WERI-Rb-1 (cell line): ENCODE measurements at regions not wholly inside any gene's neighbourhood (a gene's known extent, or its start where the extent isn't known, plus 50 kb on each side); places are given as distances from the start of the nearest gene placed in this dataset.
"Not testable (repeated sequence)": the region's sequence is repeated elsewhere in the genome, so short reads cannot be mapped to it uniquely, and the experiment has no call there.

Source experiments
- DNase-seq: peaks from one replicate; pipeline ENCODE4 v3.0.0-alpha.2; 2020
- H3K27ac ChIP-seq: fragments of 250-450 bp; sonication (Bioruptor Pico); 2 replicates; pipeline ENCODE4 v1.5.1; 2020; ENCODE audit warnings: mild to moderate bottlenecking, moderate library complexity
- H3K27me3 ChIP-seq: fragments of 250-450 bp; sonication (Bioruptor Pico); 2 replicates; pipeline ENCODE4 v1.5.1; 2021; ENCODE audit warnings: mild to moderate bottlenecking, low read depth, moderate library complexity; ENCODE audit not compliant: insufficient read depth, severe bottlenecking
- H3K36me3 ChIP-seq: fragments of 250-450 bp; sonication (Bioruptor Pico); 2 replicates; pipeline ENCODE4 v1.5.1; 2020; ENCODE audit warnings: mild to moderate bottlenecking, moderate library complexity
- H3K4me3 ChIP-seq: 2 replicates; pipeline ENCODE4 v1.5.1; 2011; ENCODE audit warnings: low read depth, mild to moderate bottlenecking, control low read depth, low read length
- H3K9me3 ChIP-seq: fragments of 250-450 bp; sonication (Bioruptor Pico); 2 replicates; pipeline ENCODE4 v1.5.1; 2021; ENCODE audit warnings: mild to moderate bottlenecking, moderate library complexity; ENCODE audit not compliant: severe bottlenecking
- TF ChIP-seq, protein P1 (sequence below): IDR thresholded peaks from 2 replicates; pipeline ENCODE4 v1.5.1; 2011; ENCODE audit warnings: low read depth, mild to moderate bottlenecking, control low read depth, inconsistent platforms, low read length

DNA sequence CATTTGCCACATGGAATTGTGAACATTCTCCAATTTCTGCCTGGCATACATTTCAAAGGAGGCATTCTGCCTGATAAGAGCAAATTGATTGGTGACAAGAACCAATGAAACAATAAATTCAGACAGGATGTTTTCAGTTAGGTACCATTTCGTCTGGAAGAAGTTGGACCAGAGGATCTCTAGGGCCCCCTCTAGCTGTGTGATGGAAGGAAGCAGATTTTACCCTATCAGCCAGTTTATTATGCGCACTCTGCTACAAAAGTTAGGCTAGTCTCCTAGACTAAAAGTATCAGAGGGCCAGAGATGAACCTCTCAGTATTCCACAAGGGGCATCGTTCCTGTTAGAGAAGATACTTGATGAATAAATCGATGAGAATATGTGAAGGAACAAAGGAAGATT, 118.0 kb downstream of the BUB3 start:
- H3K36me3 ChIP-seq, result no peaks in the 10 kb centered on the region
- no peaks in the 10 kb centered on the region for H3K27me3 ChIP-seq
- no peak for DNase-seq
- H3K4me3 ChIP-seq, result no peak overlapping the region
- peaks cover 3% of the 10 kb centered on the region for H3K9me3 ChIP-seq
- H3K27ac ChIP-seq, result no peak overlapping the region
- TF ChIP-seq, protein P1, sequence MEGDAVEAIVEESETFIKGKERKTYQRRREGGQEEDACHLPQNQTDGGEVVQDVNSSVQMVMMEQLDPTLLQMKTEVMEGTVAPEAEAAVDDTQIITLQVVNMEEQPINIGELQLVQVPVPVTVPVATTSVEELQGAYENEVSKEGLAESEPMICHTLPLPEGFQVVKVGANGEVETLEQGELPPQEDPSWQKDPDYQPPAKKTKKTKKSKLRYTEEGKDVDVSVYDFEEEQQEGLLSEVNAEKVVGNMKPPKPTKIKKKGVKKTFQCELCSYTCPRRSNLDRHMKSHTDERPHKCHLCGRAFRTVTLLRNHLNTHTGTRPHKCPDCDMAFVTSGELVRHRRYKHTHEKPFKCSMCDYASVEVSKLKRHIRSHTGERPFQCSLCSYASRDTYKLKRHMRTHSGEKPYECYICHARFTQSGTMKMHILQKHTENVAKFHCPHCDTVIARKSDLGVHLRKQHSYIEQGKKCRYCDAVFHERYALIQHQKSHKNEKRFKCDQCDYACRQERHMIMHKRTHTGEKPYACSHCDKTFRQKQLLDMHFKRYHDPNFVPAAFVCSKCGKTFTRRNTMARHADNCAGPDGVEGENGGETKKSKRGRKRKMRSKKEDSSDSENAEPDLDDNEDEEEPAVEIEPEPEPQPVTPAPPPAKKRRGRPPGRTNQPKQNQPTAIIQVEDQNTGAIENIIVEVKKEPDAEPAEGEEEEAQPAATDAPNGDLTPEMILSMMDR, result no peak

DNA sequence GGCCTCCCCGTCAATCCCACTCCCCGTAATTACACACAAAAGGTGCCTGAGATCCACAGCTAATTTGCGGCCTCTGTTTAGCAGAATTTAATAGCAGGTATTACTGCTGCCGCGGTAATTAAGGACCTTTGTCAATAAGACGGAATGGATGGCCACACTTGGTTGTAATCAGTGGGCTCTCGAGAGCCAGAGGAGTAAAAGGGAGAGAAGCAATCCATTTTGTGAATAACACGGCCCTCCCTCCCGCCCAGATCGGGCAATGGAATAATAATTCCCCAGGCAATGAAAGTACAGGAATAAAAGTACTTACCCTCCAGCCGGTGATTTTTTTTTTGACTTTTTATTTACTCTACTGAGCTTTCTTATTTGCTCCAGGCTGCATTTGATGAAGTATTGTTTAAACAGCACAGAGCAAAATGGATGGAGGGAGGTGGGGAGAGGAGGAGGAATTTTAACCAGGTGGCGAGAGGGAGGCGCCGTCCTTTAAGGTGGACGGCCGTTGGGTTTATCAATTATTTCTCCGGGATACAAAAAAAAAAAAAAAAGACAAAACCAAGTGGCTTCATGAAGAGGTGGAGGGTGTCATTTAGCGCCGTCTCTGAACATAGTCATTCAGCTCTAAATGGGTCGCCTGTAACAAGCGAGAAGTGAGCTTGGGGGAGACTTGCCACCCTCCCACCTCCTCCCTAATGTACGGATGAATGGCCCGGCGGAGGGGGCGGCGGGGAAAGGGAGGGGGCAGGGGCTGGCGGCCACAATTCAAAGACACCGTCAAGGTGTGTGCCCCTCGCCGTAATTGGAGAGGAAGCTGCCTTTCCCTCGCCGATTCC, 120.3 kb downstream of the BUB3 start:
- DNase-seq, result no peak

DNA sequence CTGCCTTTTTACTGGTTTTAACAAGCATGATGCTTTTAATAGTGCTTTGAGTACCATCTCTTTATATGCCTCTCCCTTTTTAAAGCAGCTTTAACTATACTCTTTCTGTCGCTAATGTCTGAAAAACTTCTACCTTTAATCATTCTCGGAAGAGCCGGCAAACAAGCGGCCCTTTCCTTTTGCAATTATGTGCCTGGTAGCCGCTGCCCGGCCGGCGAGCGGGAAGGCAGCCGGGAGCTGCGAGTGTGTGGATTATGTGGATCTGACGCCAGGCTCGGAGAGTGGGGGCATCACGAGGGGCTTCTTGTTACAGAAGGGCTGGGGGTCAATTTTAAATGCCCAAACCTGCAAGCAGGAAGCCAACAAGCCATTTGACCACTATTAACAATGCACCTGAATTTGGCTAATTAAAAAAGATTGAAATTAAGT, 120.9 kb downstream of the BUB3 start:
- TF ChIP-seq, protein P1, result no peak
- H3K36me3 ChIP-seq, result no peaks in the 10 kb centered on the region
- no peaks in the 10 kb centered on the region for H3K27me3 ChIP-seq
- H3K27ac ChIP-seq, result no peak overlapping the region
- DNase-seq, result no peak
- peaks cover 3% of the 10 kb centered on the region for H3K9me3 ChIP-seq
- H3K4me3 ChIP-seq, result no peak overlapping the region

More for the DNA sequence above, 120.3 kb downstream of the BUB3 start:
- H3K36me3 ChIP-seq, result no peaks in the 10 kb centered on the region
- H3K27ac ChIP-seq, result no peak overlapping the region
- H3K27me3 ChIP-seq, result no peaks in the 10 kb centered on the region
- H3K9me3 ChIP-seq, result peaks cover 3% of the 10 kb centered on the region
- H3K4me3 ChIP-seq, result no peak overlapping the region
- TF ChIP-seq, protein P1, result no peak

DNA sequence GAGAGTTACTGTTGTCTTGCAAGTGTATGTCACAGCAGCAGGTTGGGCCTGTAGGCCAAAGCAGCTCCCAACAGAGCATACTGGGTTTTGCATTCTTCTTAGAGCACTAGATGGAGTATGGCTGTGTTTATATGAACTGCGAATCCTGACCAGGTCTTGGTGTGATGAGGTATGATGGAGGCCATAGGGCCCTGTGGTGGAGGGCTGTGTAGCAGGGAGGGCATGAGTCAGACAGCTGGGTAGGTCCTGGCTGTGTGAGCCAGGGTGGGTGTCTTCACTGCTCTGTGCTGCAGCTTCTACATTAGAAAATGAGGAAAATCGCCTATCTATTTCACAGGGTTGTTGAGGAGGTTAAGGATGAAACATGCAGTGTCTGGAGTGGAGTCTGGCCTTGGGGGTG, 124.2 kb downstream of the BUB3 start:
- Histone ChIP-seq H3K9me3 (peaks cover 3% of the 10 kb centered on the region), H3K27ac (no peak overlapping the region)

DNA sequence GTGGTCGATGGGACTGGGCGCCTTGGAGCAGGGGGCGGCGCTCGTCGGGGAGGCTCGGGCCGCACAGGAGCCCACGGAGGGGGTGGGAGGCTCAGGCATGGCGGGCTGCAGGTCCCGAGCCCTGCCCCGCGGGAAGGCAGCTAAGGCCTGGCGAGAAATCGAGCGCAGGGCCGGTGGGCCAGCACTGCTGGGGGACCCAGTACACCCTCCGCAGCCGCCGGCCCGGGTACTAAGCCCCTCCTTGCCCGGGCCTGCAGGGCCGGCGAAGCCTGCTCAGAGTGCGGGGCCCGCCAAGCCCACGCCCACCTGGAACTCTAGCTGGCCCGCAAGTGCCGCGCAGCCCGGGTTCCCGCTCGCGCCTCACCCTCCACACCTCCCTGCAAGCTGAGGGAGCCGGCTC, 129.2 kb downstream of the BUB3 start:
- not testable (repeated sequence) for H3K27ac ChIP-seq, H3K9me3 ChIP-seq, DNase-seq, H3K27me3 ChIP-seq, H3K36me3 ChIP-seq, H3K4me3 ChIP-seq

More for the DNA sequence above, 124.2 kb downstream of the BUB3 start:
- TF ChIP-seq, protein P1, result no peak
- Histone ChIP-seq H3K4me3 (no peak overlapping the region), H3K36me3 (no peaks in the 10 kb centered on the region), H3K27me3 (no peaks in the 10 kb centered on the region)
- DNase-seq, result no peak

DNA sequence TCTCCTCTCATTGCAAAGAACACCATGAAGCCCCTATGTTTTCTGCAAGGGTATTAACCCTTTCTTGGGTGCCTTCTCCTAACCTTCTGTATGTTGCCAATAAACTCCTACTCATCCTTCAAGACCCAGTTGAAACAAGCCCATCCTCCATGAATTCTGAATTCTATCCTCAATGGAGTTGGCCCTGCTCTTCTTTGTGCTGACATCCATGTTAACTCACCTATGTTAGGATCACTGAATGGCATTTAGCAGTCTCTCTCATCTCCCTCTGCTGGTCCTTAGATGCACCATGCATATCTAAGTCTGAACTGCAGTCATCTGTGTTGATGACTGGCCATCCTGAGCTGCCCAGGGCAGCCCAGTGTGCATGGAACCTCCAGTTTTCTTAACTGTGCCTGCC, 129.8 kb downstream of the BUB3 start:
- no peak for DNase-seq
- H3K4me3 ChIP-seq, result no peak overlapping the region
- H3K27ac ChIP-seq, result no peak overlapping the region
- no peaks in the 10 kb centered on the region for H3K27me3 ChIP-seq
- no peaks in the 10 kb centered on the region for H3K36me3 ChIP-seq
- TF ChIP-seq, protein P1, result peak; percentile 44; the same call in 1 of the 2 replicates
- no peaks in the 10 kb centered on the region for H3K9me3 ChIP-seq
